ENCODE measurements at regions not wholly inside any gene's neighbourhood (a gene's known extent, or its start where the extent isn't known, plus 50 kb on each side); places are given as distances from the start of the nearest gene placed in this dataset.

DNA sequence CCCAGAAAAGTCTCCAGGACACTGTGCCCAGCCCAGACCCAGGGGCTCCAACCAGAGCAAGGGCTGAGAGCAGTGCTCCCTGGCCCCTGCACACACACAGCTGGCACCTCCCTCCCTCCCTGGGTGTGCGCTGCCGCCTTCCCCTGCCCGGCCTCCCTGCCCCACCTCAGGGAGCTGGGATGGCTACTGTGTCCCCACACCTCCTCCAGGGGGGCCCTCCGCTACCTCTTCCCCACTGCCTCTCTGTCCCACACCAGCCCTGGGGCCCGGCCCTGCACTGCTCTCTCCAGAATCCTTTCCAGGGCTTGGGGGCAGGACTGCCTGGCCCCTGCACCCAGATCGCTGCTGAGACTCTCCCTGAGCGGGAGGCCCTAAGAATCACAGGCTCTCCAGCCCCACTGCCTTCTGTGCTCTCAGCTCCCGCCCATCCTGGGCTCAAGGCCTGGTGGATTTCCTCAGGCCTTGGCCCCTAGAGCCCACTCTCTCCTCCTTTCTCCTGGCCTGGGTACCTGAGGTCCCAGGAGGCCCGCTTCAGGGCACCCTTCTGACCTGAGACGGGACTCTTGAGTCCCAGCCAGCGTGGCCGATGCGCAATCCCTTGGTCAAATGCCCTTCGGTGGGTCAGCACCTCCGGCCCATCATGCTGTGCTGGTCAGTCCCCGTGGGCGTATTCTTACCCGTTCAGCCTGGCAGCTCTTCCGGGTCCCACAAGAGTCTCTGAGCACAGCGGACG is 276.8 kb upstream of the HDAC4 start:
- TF ChIP-seq, protein P1, sequence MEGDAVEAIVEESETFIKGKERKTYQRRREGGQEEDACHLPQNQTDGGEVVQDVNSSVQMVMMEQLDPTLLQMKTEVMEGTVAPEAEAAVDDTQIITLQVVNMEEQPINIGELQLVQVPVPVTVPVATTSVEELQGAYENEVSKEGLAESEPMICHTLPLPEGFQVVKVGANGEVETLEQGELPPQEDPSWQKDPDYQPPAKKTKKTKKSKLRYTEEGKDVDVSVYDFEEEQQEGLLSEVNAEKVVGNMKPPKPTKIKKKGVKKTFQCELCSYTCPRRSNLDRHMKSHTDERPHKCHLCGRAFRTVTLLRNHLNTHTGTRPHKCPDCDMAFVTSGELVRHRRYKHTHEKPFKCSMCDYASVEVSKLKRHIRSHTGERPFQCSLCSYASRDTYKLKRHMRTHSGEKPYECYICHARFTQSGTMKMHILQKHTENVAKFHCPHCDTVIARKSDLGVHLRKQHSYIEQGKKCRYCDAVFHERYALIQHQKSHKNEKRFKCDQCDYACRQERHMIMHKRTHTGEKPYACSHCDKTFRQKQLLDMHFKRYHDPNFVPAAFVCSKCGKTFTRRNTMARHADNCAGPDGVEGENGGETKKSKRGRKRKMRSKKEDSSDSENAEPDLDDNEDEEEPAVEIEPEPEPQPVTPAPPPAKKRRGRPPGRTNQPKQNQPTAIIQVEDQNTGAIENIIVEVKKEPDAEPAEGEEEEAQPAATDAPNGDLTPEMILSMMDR (IDR thresholded peaks at IDR 0.05) = no peak

DNA sequence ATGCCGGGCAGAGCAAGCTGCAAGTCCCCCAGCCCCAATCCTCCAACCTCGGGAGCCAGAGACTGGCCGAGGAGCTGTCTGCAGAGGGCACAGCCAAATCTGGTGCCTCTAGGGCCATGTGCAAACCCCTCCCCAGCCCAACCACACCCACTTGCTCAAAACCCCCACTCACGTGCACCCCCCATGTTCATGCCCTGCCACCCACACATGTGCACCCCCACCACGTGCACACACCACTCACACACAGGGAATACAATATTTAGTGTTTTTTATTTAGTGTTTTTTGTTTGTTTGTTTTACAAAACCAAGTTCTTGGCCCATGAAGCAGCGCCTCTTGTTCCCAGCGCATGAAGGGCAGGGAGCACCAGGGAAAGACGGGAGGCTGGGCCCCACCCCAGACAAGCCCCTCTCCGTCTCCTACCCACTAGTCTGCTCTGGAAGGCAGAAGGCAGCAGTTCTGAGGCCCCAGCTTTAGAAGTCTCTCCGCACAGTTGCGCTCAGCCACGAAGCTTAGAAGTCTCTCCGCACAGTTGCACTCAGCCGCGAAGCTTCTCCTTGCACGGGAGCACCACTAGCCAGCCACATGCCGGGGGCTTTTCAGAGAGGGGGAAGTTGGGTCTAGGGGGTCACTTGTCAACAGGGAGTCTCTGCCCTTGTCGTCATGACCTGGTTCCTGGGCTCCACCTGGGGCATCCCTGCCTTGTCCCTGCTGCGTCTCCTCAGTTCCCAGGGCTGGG is 276.1 kb upstream of the HDAC4 start:
- TF ChIP-seq, protein P1 (IDR thresholded peaks at IDR 0.05) = no peak

DNA sequence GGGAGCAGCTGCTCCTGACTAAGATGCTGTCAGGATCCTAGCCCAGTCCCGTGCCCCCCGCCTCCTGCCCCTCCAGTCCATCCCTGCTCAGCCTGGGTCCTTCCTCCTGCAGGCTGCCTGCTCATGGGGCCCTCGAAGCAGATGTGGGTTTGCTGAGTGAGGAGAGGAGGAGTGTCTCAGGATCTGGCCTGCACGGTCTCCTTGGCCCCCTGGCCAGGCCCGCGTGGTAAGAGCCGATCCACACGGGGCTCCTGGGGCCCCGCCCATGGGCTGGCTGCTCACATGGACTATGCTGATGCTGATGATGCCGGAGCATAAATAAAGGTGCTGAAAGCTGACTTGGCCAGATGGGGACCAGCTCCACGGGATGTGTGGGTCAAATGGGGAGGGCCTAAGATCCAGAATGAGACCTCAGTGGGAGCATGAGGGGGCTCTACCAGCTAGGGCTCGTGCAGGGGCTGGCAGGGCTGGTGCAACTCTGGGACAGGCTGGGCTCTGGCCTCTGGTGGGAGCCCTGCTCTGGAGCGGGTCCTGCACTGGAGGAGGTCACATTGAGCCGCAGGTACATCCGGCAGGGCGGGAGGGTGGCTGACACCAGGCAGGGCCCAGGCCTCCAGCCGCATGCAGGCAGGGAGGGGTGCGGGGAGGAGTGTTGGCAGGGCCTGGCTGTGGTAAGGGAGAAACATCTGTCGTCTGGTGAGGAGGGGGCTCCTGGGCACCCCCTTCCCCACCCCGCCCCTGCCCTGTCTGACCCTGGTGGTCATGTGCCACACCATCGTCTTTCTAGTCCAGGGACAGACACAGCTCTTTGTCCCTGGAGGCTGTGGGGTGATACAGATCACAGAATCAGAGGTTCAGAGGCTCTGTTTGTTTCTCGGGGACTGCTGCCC is 275.3 kb upstream of the HDAC4 start:
- TF ChIP-seq, protein P1 (IDR thresholded peaks at IDR 0.05) = no peak

DNA sequence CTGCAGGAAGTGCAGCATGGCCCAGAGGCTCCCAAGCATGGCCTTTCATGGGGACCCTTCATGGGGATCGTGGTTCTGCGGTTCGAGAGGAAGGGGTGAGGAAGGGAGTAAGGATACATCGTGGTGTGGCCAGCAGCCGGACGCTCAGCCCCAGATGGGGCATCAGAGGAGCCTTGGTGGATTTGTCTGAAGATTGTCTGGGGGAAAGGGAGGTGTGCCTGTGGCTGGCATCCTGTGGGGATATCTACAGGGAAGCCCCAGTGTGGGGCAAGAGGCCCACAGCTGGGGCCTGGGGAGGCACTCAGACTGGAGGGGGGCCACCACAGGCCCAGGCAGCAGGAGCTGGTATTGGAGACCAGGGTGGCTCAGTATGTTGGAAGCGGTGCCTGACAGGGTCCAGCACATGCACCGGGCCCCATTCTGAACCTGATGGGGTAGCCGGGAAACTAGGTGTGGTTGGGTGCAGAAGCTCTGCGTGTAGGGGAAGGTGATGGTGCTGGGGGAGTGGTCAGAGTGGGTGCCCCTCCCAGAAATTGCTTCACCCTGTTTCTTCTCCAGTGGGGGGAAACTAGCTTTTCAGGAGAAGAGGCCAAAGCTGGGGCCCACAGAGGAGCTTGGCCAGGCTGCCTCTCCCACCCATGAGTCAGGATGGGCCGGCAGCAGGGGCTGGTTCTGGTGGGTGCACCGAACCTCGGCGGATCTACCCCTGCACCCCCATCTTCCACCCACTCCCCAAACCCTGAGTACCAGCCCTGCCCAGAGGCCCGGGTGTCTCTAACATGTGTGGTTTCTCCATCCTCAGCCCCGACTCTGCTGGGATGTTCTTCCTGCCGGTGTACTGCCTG is 274.4 kb upstream of the HDAC4 start:
- TF ChIP-seq, protein P1 (IDR thresholded peaks at IDR 0.05) = no peak

DNA sequence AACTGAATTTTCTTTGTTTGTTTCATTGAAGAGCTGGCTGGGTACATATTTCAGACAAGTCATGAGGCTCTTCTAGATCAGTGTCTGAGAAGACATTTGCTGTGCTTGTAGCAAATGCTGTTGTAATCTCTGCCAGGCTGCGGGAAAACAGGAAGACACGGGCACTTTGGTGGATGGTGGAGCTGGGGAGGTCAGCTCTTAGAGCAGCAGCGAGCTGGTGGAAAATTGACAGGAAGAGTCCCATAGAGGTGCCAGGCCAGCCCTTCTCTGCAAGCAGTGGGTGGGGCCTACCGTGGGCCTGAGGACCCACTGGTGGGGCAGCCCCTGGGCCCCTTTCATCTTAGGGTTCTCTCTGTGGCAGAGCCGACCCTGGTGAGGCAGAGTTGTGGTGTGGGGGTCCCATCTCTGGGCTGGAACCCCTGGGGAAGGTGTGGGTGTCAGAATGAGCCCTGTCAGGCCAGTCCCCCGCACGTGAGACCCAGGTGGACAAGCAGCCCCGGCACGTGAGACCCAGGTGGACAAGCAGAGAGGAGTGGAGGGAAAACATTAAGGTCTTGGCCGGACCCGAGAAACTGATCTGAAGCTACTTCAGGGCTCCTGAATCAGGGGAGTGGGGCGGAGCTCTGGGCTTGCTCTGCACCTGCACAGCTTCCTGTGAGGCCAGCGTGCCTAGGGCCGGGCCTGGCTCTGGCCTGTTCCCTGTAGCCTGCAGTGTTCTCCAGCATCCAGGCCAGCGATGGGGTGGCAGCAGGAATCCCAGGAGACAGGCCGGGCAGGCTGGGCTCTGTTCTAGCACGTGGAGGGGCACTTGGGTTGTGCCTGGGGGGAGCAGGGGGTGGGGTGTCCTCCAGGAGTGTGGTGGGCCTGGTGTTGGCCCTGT is 273.5 kb upstream of the HDAC4 start:
- TF ChIP-seq, protein P1 (IDR thresholded peaks at IDR 0.05) = no peak

DNA sequence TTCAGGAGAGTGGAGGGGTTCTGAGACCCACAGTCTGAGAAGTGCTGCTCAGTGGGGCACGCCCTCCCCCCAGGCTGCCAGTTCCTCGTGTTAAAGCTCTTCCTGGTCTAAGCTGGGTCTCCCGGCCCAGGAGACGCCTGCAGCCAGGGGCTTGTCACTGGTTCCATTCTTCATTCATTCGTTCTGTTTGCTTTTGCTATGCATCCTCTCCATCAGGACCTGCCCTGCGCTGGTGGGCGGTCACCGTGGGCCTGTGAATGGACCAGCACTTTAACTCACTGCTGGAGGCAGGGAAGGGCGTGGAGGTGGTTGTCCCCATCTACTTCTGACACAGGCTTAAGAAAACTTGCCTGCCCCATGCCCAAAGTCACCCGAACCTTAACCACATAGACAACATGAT is 272.8 kb upstream of the HDAC4 start:
- TF ChIP-seq, protein P1 (IDR thresholded peaks at IDR 0.05) = no peak
